GM08714 (cell line): ENCODE measurements at regions not wholly inside any gene's neighbourhood (a gene's known extent, or its start where the extent isn't known, plus 50 kb on each side); places are given as distances from the start of the nearest gene placed in this dataset.

Source experiments
- H3K4me3 ChIP-seq: fragments of 200-500 bp; sonication (Bioruptor generic); 2 replicates; pipeline ENCODE4 v1.5.1; 2014; ENCODE audit warnings: mild to moderate bottlenecking, low read length, inconsistent platforms
- ZNF274 ChIP-seq: IDR thresholded peaks from 2 replicates; pipeline ENCODE4 v1.6.1; 2012; ENCODE audit warnings: mild to moderate bottlenecking, low read depth, low read length

- no peak overlapping the region for H3K4me3 ChIP-seq
- TF ChIP-seq ZNF274 = no peak
Observed at GRCh38 chr11:127118811-127119210, 118.2 kb upstream of the KIRREL3 start.

DNA sequence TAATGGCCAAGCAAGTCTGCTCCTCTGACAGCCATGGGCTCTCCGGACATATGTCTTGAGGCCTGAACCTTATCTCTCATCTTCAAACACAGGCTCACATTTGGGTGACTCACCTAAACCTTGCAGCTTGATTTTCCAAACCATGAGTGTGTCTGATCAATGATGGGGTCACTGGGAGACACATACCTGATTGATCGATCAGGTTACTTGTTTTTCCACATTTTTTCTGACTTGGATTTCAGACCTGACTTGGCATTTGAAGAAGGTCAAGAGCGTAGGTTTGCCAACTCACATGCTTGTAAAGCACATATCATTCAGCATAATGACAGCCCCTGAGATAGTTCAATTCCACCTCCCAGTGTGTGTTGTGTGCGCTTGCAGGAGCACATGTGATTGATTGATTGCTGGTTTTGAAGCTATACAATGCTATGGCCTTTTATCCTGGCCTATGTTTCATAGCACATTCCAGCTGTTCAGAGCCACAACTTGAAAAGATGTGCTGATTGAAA, 116.7 kb upstream of the KIRREL3 start:
- TF ChIP-seq ZNF274 = no peak
- no peak overlapping the region for H3K4me3 ChIP-seq

- TF ChIP-seq ZNF274 = no peak
Observed at GRCh38 chr11:127115844-127116243, 115.3 kb upstream of the KIRREL3 start.

GRCh38 chr11:127114035-127114434, 113.5 kb upstream of the KIRREL3 start:
- H3K4me3 ChIP-seq = no peak overlapping the region
- TF ChIP-seq ZNF274 = no peak

More at GRCh38 chr11:127115844-127116243, 115.3 kb upstream of the KIRREL3 start:
- no peak overlapping the region for H3K4me3 ChIP-seq

- no peak for TF ChIP-seq ZNF274
- H3K4me3 ChIP-seq = no peak overlapping the region
Observed at GRCh38 chr11:127110542-127110941, 110.0 kb upstream of the KIRREL3 start.

- TF ChIP-seq ZNF274 = no peak
- no peak overlapping the region for H3K4me3 ChIP-seq
Observed at GRCh38 chr11:127109796-127110480, 109.4 kb upstream of the KIRREL3 start.

GRCh38 chr11:127108838-127109237, 108.3 kb upstream of the KIRREL3 start:
- no peak for TF ChIP-seq ZNF274
- H3K4me3 ChIP-seq = no peak overlapping the region

GRCh38 chr11:127106938-127107337, 106.4 kb upstream of the KIRREL3 start:
- H3K4me3 ChIP-seq = no peak overlapping the region
- no peak for TF ChIP-seq ZNF274

GRCh38 chr11:127105593-127106541, 105.3 kb upstream of the KIRREL3 start:
- no peak overlapping the region for H3K4me3 ChIP-seq
- no peak for TF ChIP-seq ZNF274

DNA sequence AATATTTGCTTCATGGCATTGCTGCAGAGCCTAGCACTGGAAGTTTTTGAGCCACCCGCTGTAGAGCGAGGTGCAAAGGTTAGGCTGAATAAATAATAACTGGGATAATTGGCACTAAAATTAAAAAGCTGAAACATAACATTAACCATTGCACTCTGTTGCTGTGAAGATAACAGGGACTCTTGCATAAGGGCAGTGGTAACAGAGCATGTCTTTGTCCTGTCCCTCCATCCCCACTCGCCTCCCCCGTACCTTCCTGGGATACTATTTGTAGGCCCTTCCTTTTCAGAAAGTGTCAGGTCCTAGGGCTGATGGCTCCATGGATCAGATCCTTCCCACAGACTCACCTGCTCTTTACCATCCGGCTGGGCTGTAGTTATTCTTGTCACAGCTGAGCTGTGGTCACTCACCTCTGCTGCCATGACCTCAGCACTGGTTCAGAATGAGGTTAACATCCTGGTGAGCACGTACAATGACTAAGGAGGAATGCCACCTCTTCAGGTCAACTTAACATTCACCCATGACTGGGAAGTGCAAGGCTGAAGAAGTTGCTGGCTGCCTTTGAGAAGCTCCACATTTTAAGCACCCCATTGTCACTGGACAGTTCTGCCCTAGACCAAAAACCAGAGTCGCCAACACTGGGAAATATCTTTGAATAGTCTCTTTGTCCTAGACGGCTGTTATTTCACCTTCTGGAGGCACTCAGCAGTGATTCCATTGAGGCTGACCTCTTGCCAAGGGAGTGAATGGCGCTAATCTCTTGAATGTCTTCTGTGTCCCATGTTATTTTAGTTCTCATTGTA, 103.2 kb upstream of the KIRREL3 start:
- H3K4me3 ChIP-seq = no peak overlapping the region
- no peak for TF ChIP-seq ZNF274

DNA sequence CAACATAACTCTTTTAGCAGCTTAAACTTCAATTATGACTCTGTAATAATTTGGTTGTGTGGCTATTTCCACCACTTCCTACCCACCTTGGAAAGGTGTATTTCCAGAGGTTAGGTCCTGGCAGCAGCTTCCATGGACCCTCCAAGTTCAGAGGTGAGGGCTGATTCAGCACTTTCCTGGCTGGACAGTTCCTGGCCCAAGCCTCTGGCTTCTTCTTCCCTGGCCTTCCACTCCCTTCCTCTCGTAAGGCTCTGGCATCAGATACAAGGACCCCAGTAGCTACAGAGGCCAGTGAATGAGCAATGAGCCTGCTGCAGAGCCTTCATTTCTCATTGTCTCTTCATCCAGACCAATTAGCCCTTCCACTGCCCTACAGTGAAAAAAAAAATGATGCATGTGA, 98.1 kb upstream of the KIRREL3 start:
- no peak overlapping the region for H3K4me3 ChIP-seq
- no peak for TF ChIP-seq ZNF274

GRCh38 chr11:127080735-127081134, 80.2 kb upstream of the KIRREL3 start:
- no peak for TF ChIP-seq ZNF274
- no peak overlapping the region for H3K4me3 ChIP-seq

DNA sequence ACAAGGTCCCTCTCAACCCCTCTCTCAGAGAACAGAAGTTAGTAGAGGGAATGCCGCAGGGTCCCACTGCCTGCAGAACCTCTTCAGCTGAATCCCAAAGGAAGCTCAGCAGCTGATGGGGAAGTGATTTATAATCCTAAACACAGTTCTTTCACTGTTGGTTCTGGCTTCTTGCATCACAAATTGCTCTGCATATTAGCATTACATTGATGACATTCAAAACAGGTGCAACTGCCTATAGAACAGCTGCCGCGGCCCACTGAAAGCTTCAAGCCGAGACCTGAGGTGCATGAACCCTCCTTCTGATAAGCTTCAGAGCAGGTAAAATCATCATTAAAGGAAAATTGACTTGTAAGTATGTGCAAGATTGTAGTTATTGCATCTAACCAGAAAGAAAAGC, 75.2 kb upstream of the KIRREL3 start:
- TF ChIP-seq ZNF274 = no peak

DNA sequence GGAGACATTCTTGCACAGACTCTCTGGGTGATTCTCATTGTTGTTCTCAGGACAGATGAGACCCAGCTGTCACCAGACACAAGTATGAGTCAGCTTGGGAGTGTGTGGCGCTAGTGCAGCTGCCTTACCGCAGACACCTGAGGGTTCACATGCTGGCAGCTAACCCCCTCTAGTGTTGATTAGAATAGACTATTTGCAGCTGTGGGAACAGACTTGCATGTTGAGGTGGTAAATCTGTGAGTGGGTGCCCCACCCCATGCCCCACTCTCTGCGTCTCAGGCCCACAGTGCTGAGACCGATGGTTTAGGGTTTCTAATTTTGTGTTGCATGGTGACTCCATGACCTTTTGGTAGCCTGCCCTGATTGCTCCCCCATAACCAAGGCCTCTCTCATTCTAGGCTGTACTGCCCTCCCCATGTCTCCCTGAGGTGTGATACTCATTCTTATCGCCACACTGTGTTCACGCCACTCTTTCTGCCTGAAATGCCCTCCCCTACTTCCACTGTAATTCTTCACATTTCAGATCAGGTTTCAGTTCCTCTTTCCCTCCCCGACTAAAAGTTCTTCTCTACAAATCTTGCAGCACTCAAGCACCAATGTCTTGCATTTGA, 73.7 kb upstream of the KIRREL3 start:
- no peak for TF ChIP-seq ZNF274
- H3K4me3 ChIP-seq = no peak overlapping the region

More for the DNA sequence above, 75.2 kb upstream of the KIRREL3 start:
- H3K4me3 ChIP-seq = no peak overlapping the region
